GM23338 (cell line): ENCODE measurements at regions not wholly inside any gene's neighbourhood (a gene's known extent, or its start where the extent isn't known, plus 50 kb on each side); places are given as distances from the start of the nearest gene placed in this dataset.

Experiments
- ATAC-seq: fragments of 200-7000 bp; cut with Tn5 transposase; 3 replicates; pipeline ENCODE4 v1.9.1; 2020
- DNase-seq: peaks from one replicate; pipeline ENCODE4 v3.0.0-alpha.2; 2015; ENCODE audit warnings: low spot score
- H2AFZ ChIP-seq: fragments of 200-600 bp; sonication (generic); 2 replicates; pipeline ENCODE4 v1.8.0; 2016; ENCODE audit warnings: antibody characterized with exemption, mild to moderate bottlenecking, moderate library complexity
- H3F3A ChIP-seq: fragments of 200-600 bp; sonication (generic); replicated peaks from 2 replicates; pipeline ENCODE4 v1.8.0; 2017; ENCODE audit warnings: antibody characterized with exemption, mixed run types, low read depth
- H3K27ac ChIP-seq: fragments of 200-600 bp; sonication (generic); 2 replicates; pipeline ENCODE4 v1.6.1; 2016; ENCODE audit warnings: low read depth
- H3K27me3 ChIP-seq: fragments of 200-600 bp; sonication (generic); 2 replicates; pipeline ENCODE4 v1.8.0; 2016; ENCODE audit warnings: mild to moderate bottlenecking, mixed run types, moderate library complexity; ENCODE audit not compliant: insufficient read depth
- H3K36me3 ChIP-seq: fragments of 200-600 bp; sonication (generic); 2 replicates; pipeline ENCODE4 v1.8.0; 2016; ENCODE audit warnings: mild to moderate bottlenecking; ENCODE audit not compliant: insufficient read depth
- H3K4me1 ChIP-seq: fragments of 200-600 bp; sonication (generic); 2 replicates; pipeline ENCODE4 v1.8.0; 2016; ENCODE audit warnings: mild to moderate bottlenecking, moderate library complexity; ENCODE audit not compliant: insufficient read depth
- H3K4me2 ChIP-seq: fragments of 200-600 bp; sonication (generic); 2 replicates; pipeline ENCODE4 v1.7.1; 2017; ENCODE audit warnings: mixed run types
- H3K4me3 ChIP-seq: fragments of 200-600 bp; sonication (generic); 2 replicates; pipeline ENCODE4 v1.6.1; 2016; ENCODE audit warnings: mixed run types
- H3K79me2 ChIP-seq: fragments of 200-600 bp; sonication (generic); replicated peaks from 2 replicates; pipeline ENCODE4 v1.8.0; 2017; ENCODE audit warnings: mild to moderate bottlenecking; ENCODE audit not compliant: insufficient read depth
- H3K9me2 ChIP-seq: fragments of 200-600 bp; sonication (generic); 2 replicates; pipeline ENCODE4 v1.8.0; 2017; ENCODE audit not compliant: insufficient read depth
- H4K20me1 ChIP-seq: fragments of 200-600 bp; sonication (generic); replicated peaks from 2 replicates; pipeline ENCODE4 v1.8.0; 2017; ENCODE audit warnings: mild to moderate bottlenecking; ENCODE audit not compliant: insufficient read depth
- H3K27ac Mint-ChIP-seq: 2 replicates; pipeline ENCODE4 v1.8.0; 2020; ENCODE audit warnings: inconsistent platforms, mild to moderate bottlenecking, moderate library complexity, mixed read lengths
- H3K27me3 Mint-ChIP-seq: 3 replicates; pipeline ENCODE4 v1.8.0; 2022; ENCODE audit warnings: low read depth, mild to moderate bottlenecking, moderate library complexity, mixed read lengths, inconsistent platforms; ENCODE audit not compliant: insufficient read depth, poor library complexity
- H3K36me3 Mint-ChIP-seq: 3 replicates; pipeline ENCODE4 v1.8.0; 2021; ENCODE audit warnings: low read depth, mild to moderate bottlenecking, inconsistent platforms, moderate library complexity, mixed read lengths
- H3K4me1 Mint-ChIP-seq: 3 replicates; pipeline ENCODE4 v1.8.0; 2020; ENCODE audit warnings: mild to moderate bottlenecking, inconsistent platforms, mixed read lengths
- H3K4me3 Mint-ChIP-seq: 3 replicates; pipeline ENCODE4 v1.8.0; 2021; ENCODE audit warnings: moderate library complexity, mild to moderate bottlenecking, inconsistent platforms, mixed read lengths
- H3K9me3 Mint-ChIP-seq: 3 replicates; pipeline ENCODE4 v1.8.0; 2020; ENCODE audit warnings: moderate library complexity, mild to moderate bottlenecking, inconsistent platforms, mixed read lengths
- EZH2phosphoT487 ChIP-seq: fragments of 200-600 bp; sonication (generic); IDR thresholded peaks from one replicate; pipeline ENCODE4 v1.8.1; 2018; ENCODE audit warnings: antibody characterized with exemption; ENCODE audit not compliant: unreplicated experiment
- REST ChIP-seq: IDR thresholded peaks from one replicate; pipeline ENCODE4 v1.6.1; 2018; ENCODE audit warnings: antibody characterized with exemption; ENCODE audit not compliant: unreplicated experiment
- ZNF114 ChIP-seq: fragments of 250-450 bp; sonication (Bioruptor Pico); IDR thresholded peaks from 2 replicates; pipeline ENCODE4 v1.5.0; 2020; ENCODE audit warnings: mild to moderate bottlenecking, moderate library complexity
- ZNF462 ChIP-seq: fragments of 250-450 bp; sonication (Bioruptor Pico); IDR thresholded peaks from 2 replicates; pipeline ENCODE4 v1.5.0; 2020; ENCODE audit warnings: mild to moderate bottlenecking, moderate library complexity

GRCh38 chr6:163811317-163811716, 396.8 kb downstream of the QKI start:
- Histone ChIP-seq H2AFZ (no peak overlapping the region), H4K20me1 (no peaks in the 10 kb centered on the region), H3K4me1 (peaks cover 7% of the 10 kb centered on the region; the same call in 1 of the 2 replicates), H3K27ac (no peak overlapping the region), H3K9me2 (0 out of 2 replicates have a peak, but pooled peaks cover 3% of the 10 kb centered on the region), H3K79me2 (no peaks in the 10 kb centered on the region), H3K27me3 (no peaks in the 10 kb centered on the region), H3K4me2 (no peak overlapping the region), H3F3A (no peaks in the 10 kb centered on the region), H3K36me3 (no peaks in the 10 kb centered on the region), H3K4me3 (no peak overlapping the region)
- Mint-ChIP-seq H3K4me3 (no peak overlapping the region), H3K27me3 (no peaks in the 10 kb centered on the region), H3K9me3 (no peaks in the 10 kb centered on the region), H3K27ac (no peak overlapping the region), H3K4me1 (peaks cover 8% of the 10 kb centered on the region), H3K36me3 (no peaks in the 10 kb centered on the region)
- DNase-seq (no peak), ATAC-seq (no peak)
- TF ChIP-seq ZNF114 (no peak), EZH2phosphoT487 (no peak), REST (no peak), ZNF462 (CRISPR knock-in tag) (no peak)
